Uterus (tissue), 3 donors: ENCODE measurements at regions not wholly inside any gene's neighbourhood (a gene's known extent, or its start where the extent isn't known, plus 50 kb on each side); places are given as distances from the start of the nearest gene placed in this dataset.

ENCODE experiments used
- DNase-seq, 2 donors: peaks; one replicate each; pipeline ENCODE4 v3.0.0-alpha.2; 2019 to 2020
- H3K27ac ChIP-seq, 2 donors: fragments of 200-600 bp; sonication (generic); 1 replicate in 1 of 2; 2 replicates in 1 of 2; pipeline ENCODE4 v1.5.1; 2016 to 2018
- H3K27me3 ChIP-seq, 2 donors: fragments of 200-600 bp; sonication (generic); one replicate each; pipeline ENCODE4 v1.5.1; 2018 to 2019; ENCODE audit warnings: control low read depth in 1 of 2
- H3K36me3 ChIP-seq, 2 donors: fragments of 200-600 bp; sonication (generic); one replicate each; pipeline ENCODE4 v1.5.1; 2019; ENCODE audit warnings: control low read depth in 1 of 2
- H3K4me1 ChIP-seq, 2 donors: fragments of 200-600 bp; sonication (generic); one replicate each; pipeline ENCODE4 v1.5.1; 2018 to 2019; ENCODE audit warnings: control low read depth in 1 of 2
- H3K4me3 ChIP-seq, 2 donors: fragments of 200-600 bp; sonication (generic); 1 replicate in 1 of 2; 2 replicates in 1 of 2; pipeline ENCODE4 v1.5.1; 2018 to 2019; ENCODE audit warnings: mild to moderate bottlenecking in 1 of 2
- H3K9me3 ChIP-seq, 2 donors: fragments of 200-600 bp; sonication (generic); one replicate each; pipeline ENCODE4 v1.5.1; 2019; ENCODE audit warnings: control low read depth in 1 of 2
- CTCF ChIP-seq, 4 experiments: fragments of 200-600 bp in 2 of 4; fragments of 450-650 bp in 2 of 4; sonication (generic) in 2 of 4; IDR thresholded peaks; one replicate each; pipeline ENCODE4 v1.5.1; 2016 to 2019; ENCODE audit warnings: antibody characterized with exemption in 4 of 4, mild to moderate bottlenecking in 2 of 4, moderate library complexity in 1 of 4
- POLR2A ChIP-seq, 2 donors: fragments of 450-650 bp; IDR thresholded peaks; one replicate each; pipeline ENCODE4 v1.6.1; 2016; ENCODE audit warnings: antibody characterized with exemption in 2 of 2, mild to moderate bottlenecking in 1 of 2, moderate library complexity in 1 of 2
- intact Hi-C: fragments of 100-400 bp; cut with DNase I; formaldehyde crosslinking; loops from one replicate; pipeline ENCODE4 v1.15.1; 2023; ENCODE audit warnings: low total_unique reads
- donor health status: DM: yes; HTN: yes; CAD: no.

GRCh38 chr12:125688223-125688622, 623.0 kb downstream of the AACS start:
- intact Hi-C loops, result no loop called here
- DNase-seq, result no peak
- no peak overlapping the region for H3K4me3 ChIP-seq
- H3K36me3 ChIP-seq, result no peaks in the 10 kb centered on the region
- TF ChIP-seq CTCF (IDR thresholded peaks at IDR 0.05) (no peak), POLR2A (IDR thresholded peaks at IDR 0.05) (no peak)
- H3K27me3 ChIP-seq, result no peaks in the 10 kb centered on the region
- H3K4me1 ChIP-seq, result no peaks in the 10 kb centered on the region
- no peak overlapping the region for H3K27ac ChIP-seq
- H3K9me3 ChIP-seq, result no peaks in the 10 kb centered on the region

GRCh38 chr12:125688881-125689280, 623.6 kb downstream of the AACS start:
- H3K27ac ChIP-seq, result no peak overlapping the region
- no peak overlapping the region for H3K4me3 ChIP-seq
- no peaks in the 10 kb centered on the region for H3K4me1 ChIP-seq
- no peak for TF ChIP-seq POLR2A (IDR thresholded peaks at IDR 0.05)
- TF ChIP-seq CTCF (IDR thresholded peaks at IDR 0.05), result no peak
- no peaks in the 10 kb centered on the region for H3K27me3 ChIP-seq
- no peaks in the 10 kb centered on the region for H3K36me3 ChIP-seq
- H3K9me3 ChIP-seq, result no peaks in the 10 kb centered on the region
- intact Hi-C loops, result no loop called here
- no peak for DNase-seq

- DNase-seq, result no peak
- Histone ChIP-seq H3K36me3 (no peaks in the 10 kb centered on the region), H3K4me3 (no peak overlapping the region), H3K27me3 (no peaks in the 10 kb centered on the region), H3K9me3 (no peaks in the 10 kb centered on the region), H3K4me1 (no peaks in the 10 kb centered on the region), H3K27ac (no peak overlapping the region)
- intact Hi-C loops, result no loop called here
- TF ChIP-seq POLR2A (IDR thresholded peaks at IDR 0.05) (no peak), CTCF (IDR thresholded peaks at IDR 0.05) (no peak)
These were observed 624.6 kb downstream of the AACS start for GRCh38 chr12:125689576-125690410.

- no peak for TF ChIP-seq CTCF (IDR thresholded peaks at IDR 0.05)
- no peak for TF ChIP-seq POLR2A (IDR thresholded peaks at IDR 0.05)
- no peak for DNase-seq
- intact Hi-C loops, result no loop called here
- no peaks in the 10 kb centered on the region for H3K9me3 ChIP-seq
- H3K4me3 ChIP-seq, result no peak overlapping the region
- no peak overlapping the region for H3K27ac ChIP-seq
- no peaks in the 10 kb centered on the region for H3K27me3 ChIP-seq
- H3K36me3 ChIP-seq, result no peaks in the 10 kb centered on the region
- H3K4me1 ChIP-seq, result no peaks in the 10 kb centered on the region
These were observed 625.6 kb downstream of the AACS start for GRCh38 chr12:125690841-125691240.

GRCh38 chr12:125696054-125696453, 630.8 kb downstream of the AACS start:
- Histone ChIP-seq H3K27ac (no peak overlapping the region), H3K4me3 (no peak overlapping the region), H3K4me1 (no peaks in the 10 kb centered on the region), H3K27me3 (no peaks in the 10 kb centered on the region), H3K36me3 (no peaks in the 10 kb centered on the region), H3K9me3 (no peaks in the 10 kb centered on the region)
- intact Hi-C loops, result no loop called here
- TF ChIP-seq CTCF (IDR thresholded peaks at IDR 0.05) (no peak), POLR2A (IDR thresholded peaks at IDR 0.05) (no peak)
- no peak for DNase-seq
